DND-41 (cell line): ENCODE measurements at regions not wholly inside any gene's neighbourhood (a gene's known extent, or its start where the extent isn't known, plus 50 kb on each side); places are given as distances from the start of the nearest gene placed in this dataset.

Experiments used
- ATAC-seq: fragments of 200-7000 bp; cut with Tn5 transposase; 3 replicates; pipeline ENCODE4 v1.9.1; 2021; ENCODE audit warnings: low read depth; ENCODE audit not compliant: insufficient read depth
- DNase-seq: peaks from one replicate; pipeline ENCODE4 v3.0.0-alpha.2; 2020
- H2AFZ ChIP-seq: 2 replicates; pipeline ENCODE4 v1.6.0; 2012; ENCODE audit warnings: low read depth, low read length
- H3K27ac ChIP-seq: 2 replicates; pipeline ENCODE4 v1.5.1; 2012; ENCODE audit warnings: low read length, inconsistent platforms
- H3K27me3 ChIP-seq: fragments of 200-600 bp; sonication (generic); 2 replicates; pipeline ENCODE4 v1.6.0; 2012; ENCODE audit warnings: low read length, mild to moderate bottlenecking, inconsistent platforms; ENCODE audit not compliant: insufficient read depth, poor library complexity
- H3K36me3 ChIP-seq: 2 replicates; pipeline ENCODE4 v1.5.1; 2012; ENCODE audit warnings: low read length, inconsistent platforms; ENCODE audit not compliant: insufficient read depth
- H3K4me1 ChIP-seq: 2 replicates; pipeline ENCODE4 v1.5.1; 2012; ENCODE audit warnings: mild to moderate bottlenecking, low read length; ENCODE audit not compliant: insufficient read depth
- H3K4me2 ChIP-seq: 2 replicates; pipeline ENCODE4 v1.6.0; 2012; ENCODE audit warnings: mild to moderate bottlenecking, moderate library complexity, low read length, inconsistent platforms; ENCODE audit not compliant: insufficient read depth
- H3K4me3 ChIP-seq, 2 experiments: fragments of 200-600 bp in 1 of 2; shearing (Covaris generic) in 1 of 2; 2 replicates each; pipeline ENCODE4 v1.5.1; 2012 to 2016; ENCODE audit warnings: inconsistent platforms in 2 of 2, low read length in 2 of 2, mild to moderate bottlenecking in 2 of 2, low read depth in 1 of 2, moderate library complexity in 1 of 2
- H3K79me2 ChIP-seq: 2 replicates; pipeline ENCODE4 v1.6.0; 2012; ENCODE audit warnings: low read length, inconsistent platforms; ENCODE audit not compliant: insufficient read depth
- H3K9ac ChIP-seq: 2 replicates; pipeline ENCODE4 v1.6.0; 2012; ENCODE audit warnings: low read depth, mild to moderate bottlenecking, inconsistent platforms, low read length, moderate library complexity
- H3K9me3 ChIP-seq: 2 replicates; pipeline ENCODE4 v1.5.1; 2012; ENCODE audit warnings: low read length, moderate library complexity, mild to moderate bottlenecking, inconsistent platforms; ENCODE audit not compliant: insufficient read depth, severe bottlenecking
- H4K20me1 ChIP-seq: 2 replicates; pipeline ENCODE4 v1.6.0; 2012; ENCODE audit warnings: low read length; ENCODE audit not compliant: insufficient read depth
- EZH2 ChIP-seq: IDR thresholded peaks from 3 replicates; pipeline ENCODE4 v1.6.1; 2012; ENCODE audit warnings: borderline replicate concordance, low read depth, mild to moderate bottlenecking, moderate library complexity, low read length, inconsistent platforms; ENCODE audit not compliant: severe bottlenecking
- TF ChIP-seq, protein P1 (sequence below): IDR thresholded peaks from 2 replicates; pipeline ENCODE4 v1.5.1; 2012; ENCODE audit warnings: borderline replicate concordance, low read length, moderate library complexity, mild to moderate bottlenecking; ENCODE audit not compliant: poor library complexity, severe bottlenecking; ENCODE audit errors: extremely low read depth

DNA sequence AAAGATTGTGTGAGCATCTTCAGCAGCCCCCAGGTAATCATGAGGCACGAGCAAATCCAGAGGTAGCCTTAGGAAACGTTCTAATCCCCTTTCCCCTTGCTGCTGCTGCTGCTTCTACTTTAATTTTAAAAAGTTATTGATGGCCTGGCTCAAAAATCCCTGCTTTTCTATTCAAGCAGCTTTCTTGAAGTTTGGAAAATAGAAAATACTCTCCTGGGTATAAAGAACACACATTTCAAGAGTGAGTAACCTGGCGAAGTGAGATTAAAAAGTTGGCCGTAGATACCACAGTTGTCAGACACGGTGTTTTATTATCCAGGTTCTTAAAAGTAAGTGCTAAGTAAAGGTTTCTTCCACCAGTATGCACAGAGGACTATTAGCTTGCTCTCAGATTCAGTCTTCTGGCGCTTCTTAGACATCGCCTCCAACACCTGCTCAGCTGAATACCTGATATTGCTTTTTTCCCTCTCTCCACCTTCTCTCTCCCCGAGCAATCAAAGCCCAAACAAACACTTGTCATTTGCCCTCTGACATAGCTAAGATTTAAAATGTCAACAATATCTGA lies 150.7 kb downstream of the EDN3 start:
- Histone ChIP-seq H3K36me3 (no peaks in the 10 kb centered on the region), H3K79me2 (no peaks in the 10 kb centered on the region), H4K20me1 (no peaks in the 10 kb centered on the region; the same call in 1 of the 2 replicates), H3K27me3 (peaks cover 41% of the 10 kb centered on the region), H3K4me3 (no peak overlapping the region), H3K9ac (no peak overlapping the region), H3K4me1 (no peaks in the 10 kb centered on the region), H3K27ac (no peak overlapping the region), H2AFZ (no peak overlapping the region), H3K9me3 (no peaks in the 10 kb centered on the region), H3K4me2 (no peak overlapping the region)
- no peak for ATAC-seq
- no peak for DNase-seq
- TF ChIP-seq, protein P1, sequence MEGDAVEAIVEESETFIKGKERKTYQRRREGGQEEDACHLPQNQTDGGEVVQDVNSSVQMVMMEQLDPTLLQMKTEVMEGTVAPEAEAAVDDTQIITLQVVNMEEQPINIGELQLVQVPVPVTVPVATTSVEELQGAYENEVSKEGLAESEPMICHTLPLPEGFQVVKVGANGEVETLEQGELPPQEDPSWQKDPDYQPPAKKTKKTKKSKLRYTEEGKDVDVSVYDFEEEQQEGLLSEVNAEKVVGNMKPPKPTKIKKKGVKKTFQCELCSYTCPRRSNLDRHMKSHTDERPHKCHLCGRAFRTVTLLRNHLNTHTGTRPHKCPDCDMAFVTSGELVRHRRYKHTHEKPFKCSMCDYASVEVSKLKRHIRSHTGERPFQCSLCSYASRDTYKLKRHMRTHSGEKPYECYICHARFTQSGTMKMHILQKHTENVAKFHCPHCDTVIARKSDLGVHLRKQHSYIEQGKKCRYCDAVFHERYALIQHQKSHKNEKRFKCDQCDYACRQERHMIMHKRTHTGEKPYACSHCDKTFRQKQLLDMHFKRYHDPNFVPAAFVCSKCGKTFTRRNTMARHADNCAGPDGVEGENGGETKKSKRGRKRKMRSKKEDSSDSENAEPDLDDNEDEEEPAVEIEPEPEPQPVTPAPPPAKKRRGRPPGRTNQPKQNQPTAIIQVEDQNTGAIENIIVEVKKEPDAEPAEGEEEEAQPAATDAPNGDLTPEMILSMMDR = no peak
- TF ChIP-seq EZH2 = no peak

DNA sequence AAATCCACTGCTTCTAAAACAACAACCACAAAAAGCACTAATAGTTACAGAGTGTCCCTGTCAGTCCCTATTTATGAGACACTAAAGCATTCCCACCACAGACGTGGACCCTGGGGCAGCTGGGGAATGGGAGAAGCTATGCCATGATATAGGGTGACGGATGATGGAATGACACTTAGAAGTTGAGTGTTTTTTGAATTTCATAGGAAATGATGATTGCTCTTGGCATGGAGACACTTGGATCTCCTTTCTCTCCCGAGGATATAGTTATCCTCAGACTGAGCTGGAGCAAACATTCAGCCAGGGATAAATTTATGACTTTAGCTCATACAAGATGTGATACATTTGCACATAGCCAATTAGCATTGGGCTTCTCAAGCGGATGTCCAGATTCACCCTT lies 151.2 kb downstream of the EDN3 start:
- no peak overlapping the region for H3K4me3 ChIP-seq
- H3K36me3 ChIP-seq = no peaks in the 10 kb centered on the region
- TF ChIP-seq EZH2 = no peak
- TF ChIP-seq, protein P1 = no peak
- no peak overlapping the region for H3K4me2 ChIP-seq
- no peak overlapping the region for H3K27ac ChIP-seq
- no peaks in the 10 kb centered on the region for H3K4me1 ChIP-seq
- peaks cover 2% of the 10 kb centered on the region; the same call in 1 of the 2 replicates for H4K20me1 ChIP-seq
- DNase-seq (no peak), ATAC-seq (no peak)
- H3K27me3 ChIP-seq = peaks cover 41% of the 10 kb centered on the region
- no peak overlapping the region for H3K9ac ChIP-seq
- no peaks in the 10 kb centered on the region for H3K79me2 ChIP-seq
- no peak overlapping the region for H2AFZ ChIP-seq
- no peaks in the 10 kb centered on the region for H3K9me3 ChIP-seq

DNA sequence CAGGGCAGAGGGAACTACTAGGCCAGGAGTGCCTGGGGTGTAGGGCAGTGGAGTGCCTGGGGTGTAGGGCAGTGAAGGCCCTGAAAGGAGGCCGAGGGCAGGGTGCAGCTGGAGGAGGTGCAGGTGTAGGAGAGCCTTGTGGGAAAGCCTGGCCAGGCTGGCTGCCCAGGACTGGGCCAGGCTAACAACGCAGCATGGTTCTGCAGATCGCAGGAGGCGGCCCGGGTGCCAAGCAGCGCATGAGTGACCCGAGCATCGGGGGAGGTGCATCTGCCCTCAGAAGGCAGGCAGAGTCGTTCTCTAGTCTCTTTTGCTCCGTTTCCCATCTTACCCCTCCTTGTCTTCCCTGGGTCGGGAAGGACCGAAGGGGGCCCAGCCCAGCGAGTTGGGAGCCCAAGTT lies 151.5 kb upstream of the PHACTR3 start:
- Histone ChIP-seq H3K4me1 (no peaks in the 10 kb centered on the region), H3K4me2 (no peak overlapping the region), H3K9me3 (no peaks in the 10 kb centered on the region), H4K20me1 (peaks cover 2% of the 10 kb centered on the region; the same call in 1 of the 2 replicates), H3K27me3 (peaks cover 40% of the 10 kb centered on the region), H2AFZ (no peak overlapping the region), H3K4me3 (no peak overlapping the region), H3K27ac (no peak overlapping the region), H3K36me3 (no peaks in the 10 kb centered on the region), H3K9ac (no peak overlapping the region), H3K79me2 (no peaks in the 10 kb centered on the region)
- no peak for DNase-seq
- TF ChIP-seq, protein P1 = no peak
- TF ChIP-seq EZH2 = no peak
- no peak for ATAC-seq
